ENCODE measurements at regions not wholly inside any gene's neighbourhood (a gene's known extent, or its start where the extent isn't known, plus 50 kb on each side); places are given as distances from the start of the nearest gene placed in this dataset.
A peak's percentile ranks its signal among the peaks of the same experiment; 100 is the strongest.

- no peak for DNase-seq (ENCODE audit: low read depth)
Measured at GRCh38 chr10:52688899-52689298, 83.7 kb downstream of the MBL2 start.

- DNase-seq (ENCODE audit: low read depth) = no peak
Measured at GRCh38 chr10:52696232-52696631, 76.4 kb downstream of the MBL2 start.

- DNase-seq (ENCODE audit: low read depth) = no peak
Measured at GRCh38 chr10:52701647-52702046, 70.9 kb downstream of the MBL2 start.

GRCh38 chr10:52703451-52703850 is 69.1 kb downstream of the MBL2 start:
- no peak for DNase-seq (ENCODE audit: low read depth)

- DNase-seq (ENCODE audit: low read depth) = no peak
Measured at GRCh38 chr10:52703898-52704297, 68.7 kb downstream of the MBL2 start.

GRCh38 chr10:52706332-52707070 is 66.1 kb downstream of the MBL2 start:
- DNase-seq (ENCODE audit: low read depth) = peak; percentile 37

Data from Daoy (cell line).